ENCODE measurements at regions not wholly inside any gene's neighbourhood (a gene's known extent, or its start where the extent isn't known, plus 50 kb on each side); places are given as distances from the start of the nearest gene placed in this dataset.

DNA sequence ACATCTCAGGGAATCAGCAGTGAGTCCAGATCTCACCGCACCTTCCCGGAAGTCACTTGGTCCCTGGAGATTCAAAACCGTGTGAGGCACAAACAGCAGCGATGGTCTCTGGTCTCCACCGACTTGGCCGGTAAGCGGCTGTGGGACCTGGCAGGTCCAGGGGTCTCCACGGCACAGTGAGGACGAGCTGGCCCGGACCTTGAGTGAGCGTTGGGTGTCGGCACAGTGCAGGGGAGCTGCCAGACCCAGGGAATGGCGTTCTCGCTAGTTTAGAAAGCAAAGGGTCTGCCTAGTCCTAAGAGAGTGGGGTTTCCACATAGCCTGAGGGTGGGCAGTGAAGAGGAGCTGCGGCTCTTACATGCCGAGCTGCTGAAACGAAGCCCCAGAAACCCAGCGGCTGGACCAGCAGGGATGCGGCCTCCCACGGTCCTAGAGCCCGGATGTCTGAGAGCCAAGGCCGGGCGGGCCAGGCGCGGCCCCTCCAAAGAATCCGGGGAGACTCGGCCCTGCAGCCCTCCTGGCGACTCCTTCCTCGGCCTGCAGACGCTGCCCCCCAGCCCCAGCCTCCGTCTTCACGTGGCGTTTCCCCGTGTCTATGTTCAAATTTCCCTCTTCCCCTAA is 185.0 kb downstream of the ERMARD start:
- TF ChIP-seq GATA2 (IDR thresholded peaks at IDR 0.05; ENCODE audit: low read depth, low read length) (no peak), GATA3 (IDR thresholded peaks at IDR 0.05; ENCODE audit: low read depth, low read length) (no peak)
